Smooth muscle cell (in vitro differentiated cells): ENCODE measurements at regions not wholly inside any gene's neighbourhood (a gene's known extent, or its start where the extent isn't known, plus 50 kb on each side); places are given as distances from the start of the nearest gene placed in this dataset.

Source experiments
- DNase-seq: peaks from one replicate; lab custom pipeline; 2025; ENCODE audit not compliant: unreplicated experiment; lab: John Stamatoyannopoulos, UW
- H2AFZ ChIP-seq: fragments of 200-600 bp; sonication (generic); 2 replicates; pipeline ENCODE4 v1.6.0; 2016; ENCODE audit warnings: antibody characterized with exemption, low read depth, mild to moderate bottlenecking
- H3F3A ChIP-seq: fragments of 200-600 bp; sonication (generic); 2 replicates; pipeline ENCODE4 v1.6.0; 2017; ENCODE audit warnings: antibody characterized with exemption, low read depth
- H3K27ac ChIP-seq: fragments of 200-600 bp; sonication (generic); 2 replicates; pipeline ENCODE4 v1.5.1; 2016; ENCODE audit warnings: low read depth, mild to moderate bottlenecking
- H3K27me3 ChIP-seq: fragments of 200-600 bp; sonication (generic); 2 replicates; pipeline ENCODE4 v1.6.1; 2016; ENCODE audit warnings: low read depth, mild to moderate bottlenecking
- H3K36me3 ChIP-seq: fragments of 200-600 bp; sonication (generic); 2 replicates; pipeline ENCODE4 v1.5.1; 2016; ENCODE audit warnings: low read depth
- H3K4me1 ChIP-seq: fragments of 200-600 bp; sonication (generic); 2 replicates; pipeline ENCODE4 v1.5.1; 2016; ENCODE audit warnings: low read depth
- H3K4me2 ChIP-seq: fragments of 200-600 bp; sonication (generic); 2 replicates; pipeline ENCODE4 v1.6.0; 2016; ENCODE audit warnings: mild to moderate bottlenecking
- H3K4me3 ChIP-seq: fragments of 200-600 bp; sonication (generic); 2 replicates; pipeline ENCODE4 v1.5.1; 2016; ENCODE audit warnings: mild to moderate bottlenecking
- H3K79me2 ChIP-seq: fragments of 200-600 bp; sonication (generic); 2 replicates; pipeline ENCODE4 v1.6.0; 2016; ENCODE audit warnings: low read depth, mild to moderate bottlenecking
- H3K9ac ChIP-seq: fragments of 200-600 bp; sonication (generic); 2 replicates; pipeline ENCODE4 v1.6.0; 2016; ENCODE audit warnings: low read depth
- H3K9me3 ChIP-seq: fragments of 200-600 bp; sonication (generic); replicated peaks from 2 replicates; pipeline ENCODE4 v1.5.1; 2016; ENCODE audit warnings: low read depth
- H4K20me1 ChIP-seq: fragments of 200-600 bp; sonication (generic); 2 replicates; pipeline ENCODE4 v1.6.0; 2016; ENCODE audit warnings: low read depth
- WGBS: methylation state at CpG from one replicate; pipeline ENCODE4 v1.1.7; 2016; ENCODE audit warnings: low lambda C conversion rate; 5-methylcytosine and 5-hydroxymethylcytosine counted together
- TF ChIP-seq, protein P1 (sequence below): fragments of 200-600 bp; sonication (generic); IDR thresholded peaks from 2 replicates; pipeline ENCODE4 v1.5.1; 2017; ENCODE audit warnings: borderline replicate concordance, mild to moderate bottlenecking, antibody characterized with exemption; ENCODE audit not compliant: insufficient read depth, poor library complexity, severe bottlenecking

DNA sequence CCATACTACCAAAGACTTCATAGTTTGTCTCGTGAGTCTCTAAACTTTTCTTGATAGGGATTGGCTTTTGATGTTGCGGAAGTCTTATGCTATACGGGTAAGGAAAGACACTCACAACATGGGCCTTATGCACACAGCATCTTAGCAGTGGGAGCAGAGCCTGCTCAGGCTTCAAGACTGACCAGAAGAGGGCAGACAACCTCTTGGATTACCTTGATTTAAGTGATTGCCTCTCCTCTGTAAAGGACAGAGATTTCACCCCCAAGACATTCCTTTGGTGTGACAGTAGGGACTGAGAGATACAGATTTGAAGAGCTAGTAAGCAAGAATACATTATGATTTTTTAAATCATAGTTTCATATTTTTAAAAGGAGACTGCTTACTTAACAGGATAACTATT, 71.0 kb upstream of the SAMD3 start:
- no peak for DNase-seq
- no peaks in the 10 kb centered on the region for H3K4me1 ChIP-seq
- TF ChIP-seq, protein P1, sequence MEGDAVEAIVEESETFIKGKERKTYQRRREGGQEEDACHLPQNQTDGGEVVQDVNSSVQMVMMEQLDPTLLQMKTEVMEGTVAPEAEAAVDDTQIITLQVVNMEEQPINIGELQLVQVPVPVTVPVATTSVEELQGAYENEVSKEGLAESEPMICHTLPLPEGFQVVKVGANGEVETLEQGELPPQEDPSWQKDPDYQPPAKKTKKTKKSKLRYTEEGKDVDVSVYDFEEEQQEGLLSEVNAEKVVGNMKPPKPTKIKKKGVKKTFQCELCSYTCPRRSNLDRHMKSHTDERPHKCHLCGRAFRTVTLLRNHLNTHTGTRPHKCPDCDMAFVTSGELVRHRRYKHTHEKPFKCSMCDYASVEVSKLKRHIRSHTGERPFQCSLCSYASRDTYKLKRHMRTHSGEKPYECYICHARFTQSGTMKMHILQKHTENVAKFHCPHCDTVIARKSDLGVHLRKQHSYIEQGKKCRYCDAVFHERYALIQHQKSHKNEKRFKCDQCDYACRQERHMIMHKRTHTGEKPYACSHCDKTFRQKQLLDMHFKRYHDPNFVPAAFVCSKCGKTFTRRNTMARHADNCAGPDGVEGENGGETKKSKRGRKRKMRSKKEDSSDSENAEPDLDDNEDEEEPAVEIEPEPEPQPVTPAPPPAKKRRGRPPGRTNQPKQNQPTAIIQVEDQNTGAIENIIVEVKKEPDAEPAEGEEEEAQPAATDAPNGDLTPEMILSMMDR, result peak; percentile 56
- H3F3A ChIP-seq, result no peaks in the 10 kb centered on the region
- H4K20me1 ChIP-seq, result no peaks in the 10 kb centered on the region
- H2AFZ ChIP-seq, result no peak overlapping the region
- no peaks in the 10 kb centered on the region for H3K36me3 ChIP-seq
- no peaks in the 10 kb centered on the region for H3K27me3 ChIP-seq
- no peak overlapping the region for H3K4me2 ChIP-seq
- WGBS, result 49% methylated on average over 3 of the region's 3 CpGs
- H3K4me3 ChIP-seq, result no peak overlapping the region
- no peaks in the 10 kb centered on the region for H3K9me3 ChIP-seq
- H3K79me2 ChIP-seq, result no peaks in the 10 kb centered on the region
- no peak overlapping the region for H3K27ac ChIP-seq
- no peak overlapping the region for H3K9ac ChIP-seq

DNA sequence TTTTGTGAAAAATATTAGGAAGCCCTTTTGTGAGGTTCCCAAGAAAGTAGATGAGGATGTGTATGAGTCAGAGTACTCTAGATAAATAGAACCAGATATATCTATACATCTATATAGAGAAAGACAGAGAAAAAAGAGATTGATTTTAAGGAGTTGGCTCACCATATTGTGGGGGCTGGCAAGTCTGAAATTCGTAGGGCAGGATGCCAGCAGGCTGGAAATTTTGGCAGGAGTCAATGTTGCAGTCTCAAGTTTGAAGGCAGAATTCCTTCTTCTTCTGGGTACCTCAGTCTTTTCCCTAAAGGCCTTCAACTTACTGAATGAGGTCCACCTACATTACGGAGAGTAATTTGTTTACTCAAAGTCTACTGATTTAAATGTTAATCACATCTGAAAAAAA, 65.3 kb upstream of the SAMD3 start:
- Histone ChIP-seq H3K79me2 (no peaks in the 10 kb centered on the region), H2AFZ (no peak overlapping the region), H3F3A (no peaks in the 10 kb centered on the region), H3K9ac (no peak overlapping the region), H4K20me1 (no peaks in the 10 kb centered on the region), H3K9me3 (no peaks in the 10 kb centered on the region), H3K27ac (no peak overlapping the region), H3K4me3 (no peak overlapping the region), H3K4me1 (no peaks in the 10 kb centered on the region), H3K4me2 (no peak overlapping the region), H3K27me3 (no peaks in the 10 kb centered on the region), H3K36me3 (no peaks in the 10 kb centered on the region)
- no peak for DNase-seq
- TF ChIP-seq, protein P1, result no peak
- WGBS, result 59% methylated on average over 2 of the region's 2 CpGs

GRCh38 chr6:130282234-130282995, 59.7 kb upstream of the SAMD3 start:
- H3K9ac ChIP-seq, result no peak overlapping the region
- DNase-seq, result no peak
- no peaks in the 10 kb centered on the region for H3F3A ChIP-seq

More at GRCh38 chr6:130282234-130282995, 59.7 kb upstream of the SAMD3 start:
- Histone ChIP-seq H3K79me2 (no peaks in the 10 kb centered on the region), H4K20me1 (no peaks in the 10 kb centered on the region), H3K27me3 (no peaks in the 10 kb centered on the region), H3K27ac (no peak overlapping the region), H3K4me1 (no peaks in the 10 kb centered on the region), H3K9me3 (no peaks in the 10 kb centered on the region), H3K4me3 (no peak overlapping the region), H3K36me3 (no peaks in the 10 kb centered on the region), H2AFZ (no peak overlapping the region), H3K4me2 (no peak overlapping the region)
- TF ChIP-seq, protein P1, result peak; percentile 24
- WGBS, result 98% methylated on average over 2 of the region's 2 CpGs
